ENCODE measurements at regions not wholly inside any gene's neighbourhood (a gene's known extent, or its start where the extent isn't known, plus 50 kb on each side); places are given as distances from the start of the nearest gene placed in this dataset.

DNA sequence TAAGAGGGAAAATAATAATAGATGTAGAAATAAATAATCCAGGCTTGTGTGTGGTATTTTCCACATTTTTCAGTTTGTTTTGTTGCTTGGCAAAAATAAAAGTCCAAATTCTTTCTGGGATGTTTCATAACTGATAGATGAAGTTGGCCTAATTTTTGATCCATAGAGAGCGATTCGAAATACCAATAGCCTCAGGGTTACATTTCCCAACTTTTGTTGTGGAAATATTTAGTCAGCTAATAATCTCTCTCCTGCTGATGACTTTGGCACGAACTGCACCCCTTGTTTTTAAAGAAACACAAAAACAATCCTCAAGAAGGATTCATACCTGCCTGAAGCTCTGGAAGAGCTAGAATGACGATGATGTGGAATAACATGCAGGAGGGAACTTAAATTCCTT, 483.2 kb downstream of the ADRA2A start:
- Histone ChIP-seq H3K4me1 (ENCODE audit: insufficient read depth) (no peaks in the 10 kb centered on the region; the same call in 1 of the 2 replicates), H3F3A (replicated peaks; ENCODE audit: low read depth) (no peaks in the 10 kb centered on the region), H3K79me2 (replicated peaks; ENCODE audit: insufficient read depth) (no peaks in the 10 kb centered on the region), H3K4me2 (no peak overlapping the region), H3K9me2 (ENCODE audit: insufficient read depth) (peaks cover 10% of the 10 kb centered on the region), H3K27me3 (ENCODE audit: insufficient read depth) (no peaks in the 10 kb centered on the region), H2AFZ (no peak overlapping the region), H3K36me3 (ENCODE audit: insufficient read depth) (no peaks in the 10 kb centered on the region), H3K4me3 (no peak overlapping the region), H3K27ac (ENCODE audit: low read depth) (no peak overlapping the region), H4K20me1 (replicated peaks; ENCODE audit: insufficient read depth) (no peaks in the 10 kb centered on the region)
- no peak overlapping the region for H3K27ac Mint-ChIP-seq
- peaks cover 4% of the 10 kb centered on the region for H3K27me3 Mint-ChIP-seq (ENCODE audit: insufficient read depth, low read depth, poor library complexity)
- no peak for DNase-seq (ENCODE audit: low spot score)
- H3K4me1 Mint-ChIP-seq, result peaks cover 31% of the 10 kb centered on the region
- no peaks in the 10 kb centered on the region; the same call in 2 of the 3 replicates for H3K9me3 Mint-ChIP-seq
- H3K4me3 Mint-ChIP-seq, result no peak overlapping the region
- no peak for ATAC-seq
- H3K36me3 Mint-ChIP-seq (ENCODE audit: low read depth), result no peaks in the 10 kb centered on the region
- no peak for TF ChIP-seq JUNB (IDR thresholded peaks at IDR 0.05; ENCODE audit: unreplicated experiment)
- TF ChIP-seq CREB1 (CRISPR knock-in tag; IDR thresholded peaks at IDR 0.05; ENCODE audit: low read depth), result no peak
- TF ChIP-seq, protein P1, sequence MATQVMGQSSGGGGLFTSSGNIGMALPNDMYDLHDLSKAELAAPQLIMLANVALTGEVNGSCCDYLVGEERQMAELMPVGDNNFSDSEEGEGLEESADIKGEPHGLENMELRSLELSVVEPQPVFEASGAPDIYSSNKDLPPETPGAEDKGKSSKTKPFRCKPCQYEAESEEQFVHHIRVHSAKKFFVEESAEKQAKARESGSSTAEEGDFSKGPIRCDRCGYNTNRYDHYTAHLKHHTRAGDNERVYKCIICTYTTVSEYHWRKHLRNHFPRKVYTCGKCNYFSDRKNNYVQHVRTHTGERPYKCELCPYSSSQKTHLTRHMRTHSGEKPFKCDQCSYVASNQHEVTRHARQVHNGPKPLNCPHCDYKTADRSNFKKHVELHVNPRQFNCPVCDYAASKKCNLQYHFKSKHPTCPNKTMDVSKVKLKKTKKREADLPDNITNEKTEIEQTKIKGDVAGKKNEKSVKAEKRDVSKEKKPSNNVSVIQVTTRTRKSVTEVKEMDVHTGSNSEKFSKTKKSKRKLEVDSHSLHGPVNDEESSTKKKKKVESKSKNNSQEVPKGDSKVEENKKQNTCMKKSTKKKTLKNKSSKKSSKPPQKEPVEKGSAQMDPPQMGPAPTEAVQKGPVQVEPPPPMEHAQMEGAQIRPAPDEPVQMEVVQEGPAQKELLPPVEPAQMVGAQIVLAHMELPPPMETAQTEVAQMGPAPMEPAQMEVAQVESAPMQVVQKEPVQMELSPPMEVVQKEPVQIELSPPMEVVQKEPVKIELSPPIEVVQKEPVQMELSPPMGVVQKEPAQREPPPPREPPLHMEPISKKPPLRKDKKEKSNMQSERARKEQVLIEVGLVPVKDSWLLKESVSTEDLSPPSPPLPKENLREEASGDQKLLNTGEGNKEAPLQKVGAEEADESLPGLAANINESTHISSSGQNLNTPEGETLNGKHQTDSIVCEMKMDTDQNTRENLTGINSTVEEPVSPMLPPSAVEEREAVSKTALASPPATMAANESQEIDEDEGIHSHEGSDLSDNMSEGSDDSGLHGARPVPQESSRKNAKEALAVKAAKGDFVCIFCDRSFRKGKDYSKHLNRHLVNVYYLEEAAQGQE (IDR thresholded peaks at IDR 0.05; ENCODE audit: unreplicated experiment), result no peak
- no peak for TF ChIP-seq POLR2AphosphoS5 (IDR thresholded peaks at IDR 0.05; ENCODE audit: low read depth)
- TF ChIP-seq, protein P2, sequence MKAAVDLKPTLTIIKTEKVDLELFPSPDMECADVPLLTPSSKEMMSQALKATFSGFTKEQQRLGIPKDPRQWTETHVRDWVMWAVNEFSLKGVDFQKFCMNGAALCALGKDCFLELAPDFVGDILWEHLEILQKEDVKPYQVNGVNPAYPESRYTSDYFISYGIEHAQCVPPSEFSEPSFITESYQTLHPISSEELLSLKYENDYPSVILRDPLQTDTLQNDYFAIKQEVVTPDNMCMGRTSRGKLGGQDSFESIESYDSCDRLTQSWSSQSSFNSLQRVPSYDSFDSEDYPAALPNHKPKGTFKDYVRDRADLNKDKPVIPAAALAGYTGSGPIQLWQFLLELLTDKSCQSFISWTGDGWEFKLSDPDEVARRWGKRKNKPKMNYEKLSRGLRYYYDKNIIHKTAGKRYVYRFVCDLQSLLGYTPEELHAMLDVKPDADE (IDR thresholded peaks at IDR 0.05), result no peak
- no peak for TF ChIP-seq STAT1 (IDR thresholded peaks at IDR 0.05; ENCODE audit: unreplicated experiment)
- TF ChIP-seq, protein P3, sequence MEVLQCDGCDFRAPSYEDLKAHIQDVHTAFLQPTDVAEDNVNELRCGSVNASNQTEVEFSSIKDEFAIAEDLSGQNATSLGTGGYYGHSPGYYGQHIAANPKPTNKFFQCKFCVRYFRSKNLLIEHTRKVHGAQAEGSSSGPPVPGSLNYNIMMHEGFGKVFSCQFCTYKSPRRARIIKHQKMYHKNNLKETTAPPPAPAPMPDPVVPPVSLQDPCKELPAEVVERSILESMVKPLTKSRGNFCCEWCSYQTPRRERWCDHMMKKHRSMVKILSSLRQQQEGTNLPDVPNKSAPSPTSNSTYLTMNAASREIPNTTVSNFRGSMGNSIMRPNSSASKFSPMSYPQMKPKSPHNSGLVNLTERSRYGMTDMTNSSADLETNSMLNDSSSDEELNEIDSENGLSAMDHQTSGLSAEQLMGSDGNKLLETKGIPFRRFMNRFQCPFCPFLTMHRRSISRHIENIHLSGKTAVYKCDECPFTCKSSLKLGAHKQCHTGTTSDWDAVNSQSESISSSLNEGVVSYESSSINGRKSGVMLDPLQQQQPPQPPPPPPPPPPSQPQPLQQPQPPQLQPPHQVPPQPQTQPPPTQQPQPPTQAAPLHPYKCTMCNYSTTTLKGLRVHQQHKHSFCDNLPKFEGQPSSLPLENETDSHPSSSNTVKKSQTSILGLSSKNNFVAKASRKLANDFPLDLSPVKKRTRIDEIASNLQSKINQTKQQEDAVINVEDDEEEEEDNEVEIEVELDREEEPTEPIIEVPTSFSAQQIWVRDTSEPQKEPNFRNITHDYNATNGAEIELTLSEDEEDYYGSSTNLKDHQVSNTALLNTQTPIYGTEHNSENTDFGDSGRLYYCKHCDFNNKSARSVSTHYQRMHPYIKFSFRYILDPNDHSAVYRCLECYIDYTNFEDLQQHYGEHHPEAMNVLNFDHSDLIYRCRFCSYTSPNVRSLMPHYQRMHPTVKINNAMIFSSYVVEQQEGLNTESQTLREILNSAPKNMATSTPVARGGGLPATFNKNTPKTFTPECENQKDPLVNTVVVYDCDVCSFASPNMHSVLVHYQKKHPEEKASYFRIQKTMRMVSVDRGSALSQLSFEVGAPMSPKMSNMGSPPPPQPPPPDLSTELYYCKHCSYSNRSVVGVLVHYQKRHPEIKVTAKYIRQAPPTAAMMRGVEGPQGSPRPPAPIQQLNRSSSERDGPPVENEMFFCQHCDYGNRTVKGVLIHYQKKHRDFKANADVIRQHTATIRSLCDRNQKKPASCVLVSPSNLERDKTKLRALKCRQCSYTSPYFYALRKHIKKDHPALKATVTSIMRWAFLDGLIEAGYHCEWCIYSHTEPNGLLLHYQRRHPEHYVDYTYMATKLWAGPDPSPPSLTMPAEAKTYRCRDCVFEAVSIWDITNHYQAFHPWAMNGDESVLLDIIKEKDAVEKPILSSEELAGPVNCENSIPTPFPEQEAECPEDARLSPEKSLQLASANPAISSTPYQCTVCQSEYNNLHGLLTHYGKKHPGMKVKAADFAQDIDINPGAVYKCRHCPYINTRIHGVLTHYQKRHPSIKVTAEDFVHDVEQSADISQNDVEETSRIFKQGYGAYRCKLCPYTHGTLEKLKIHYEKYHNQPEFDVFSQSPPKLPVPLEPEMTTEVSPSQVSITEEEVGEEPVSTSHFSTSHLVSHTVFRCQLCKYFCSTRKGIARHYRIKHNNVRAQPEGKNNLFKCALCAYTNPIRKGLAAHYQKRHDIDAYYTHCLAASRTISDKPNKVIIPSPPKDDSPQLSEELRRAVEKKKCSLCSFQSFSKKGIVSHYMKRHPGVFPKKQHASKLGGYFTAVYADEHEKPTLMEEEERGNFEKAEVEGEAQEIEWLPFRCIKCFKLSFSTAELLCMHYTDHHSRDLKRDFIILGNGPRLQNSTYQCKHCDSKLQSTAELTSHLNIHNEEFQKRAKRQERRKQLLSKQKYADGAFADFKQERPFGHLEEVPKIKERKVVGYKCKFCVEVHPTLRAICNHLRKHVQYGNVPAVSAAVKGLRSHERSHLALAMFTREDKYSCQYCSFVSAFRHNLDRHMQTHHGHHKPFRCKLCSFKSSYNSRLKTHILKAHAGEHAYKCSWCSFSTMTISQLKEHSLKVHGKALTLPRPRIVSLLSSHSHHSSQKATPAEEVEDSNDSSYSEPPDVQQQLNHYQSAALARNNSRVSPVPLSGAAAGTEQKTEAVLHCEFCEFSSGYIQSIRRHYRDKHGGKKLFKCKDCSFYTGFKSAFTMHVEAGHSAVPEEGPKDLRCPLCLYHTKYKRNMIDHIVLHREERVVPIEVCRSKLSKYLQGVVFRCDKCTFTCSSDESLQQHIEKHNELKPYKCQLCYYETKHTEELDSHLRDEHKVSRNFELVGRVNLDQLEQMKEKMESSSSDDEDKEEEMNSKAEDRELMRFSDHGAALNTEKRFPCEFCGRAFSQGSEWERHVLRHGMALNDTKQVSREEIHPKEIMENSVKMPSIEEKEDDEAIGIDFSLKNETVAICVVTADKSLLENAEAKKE (CRISPR knock-in tag; IDR thresholded peaks at IDR 0.05), result no peak
- TF ChIP-seq EZH2 (IDR thresholded peaks at IDR 0.05; ENCODE audit: low read depth, unreplicated experiment), result no peak
- no peak for TF ChIP-seq ZNF114 (CRISPR knock-in tag; IDR thresholded peaks at IDR 0.05)
- no peak for TF ChIP-seq NANOG (IDR thresholded peaks at IDR 0.05; ENCODE audit: borderline replicate concordance)
- TF ChIP-seq, protein P4, sequence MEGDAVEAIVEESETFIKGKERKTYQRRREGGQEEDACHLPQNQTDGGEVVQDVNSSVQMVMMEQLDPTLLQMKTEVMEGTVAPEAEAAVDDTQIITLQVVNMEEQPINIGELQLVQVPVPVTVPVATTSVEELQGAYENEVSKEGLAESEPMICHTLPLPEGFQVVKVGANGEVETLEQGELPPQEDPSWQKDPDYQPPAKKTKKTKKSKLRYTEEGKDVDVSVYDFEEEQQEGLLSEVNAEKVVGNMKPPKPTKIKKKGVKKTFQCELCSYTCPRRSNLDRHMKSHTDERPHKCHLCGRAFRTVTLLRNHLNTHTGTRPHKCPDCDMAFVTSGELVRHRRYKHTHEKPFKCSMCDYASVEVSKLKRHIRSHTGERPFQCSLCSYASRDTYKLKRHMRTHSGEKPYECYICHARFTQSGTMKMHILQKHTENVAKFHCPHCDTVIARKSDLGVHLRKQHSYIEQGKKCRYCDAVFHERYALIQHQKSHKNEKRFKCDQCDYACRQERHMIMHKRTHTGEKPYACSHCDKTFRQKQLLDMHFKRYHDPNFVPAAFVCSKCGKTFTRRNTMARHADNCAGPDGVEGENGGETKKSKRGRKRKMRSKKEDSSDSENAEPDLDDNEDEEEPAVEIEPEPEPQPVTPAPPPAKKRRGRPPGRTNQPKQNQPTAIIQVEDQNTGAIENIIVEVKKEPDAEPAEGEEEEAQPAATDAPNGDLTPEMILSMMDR (conservative IDR thresholded peaks at IDR 0.05; ENCODE audit: low read depth in 2 of 2), result no peak
- TF ChIP-seq EZH2phosphoT487 (IDR thresholded peaks at IDR 0.05; ENCODE audit: unreplicated experiment), result no peak
- no peak for TF ChIP-seq ZNF331 (CRISPR knock-in tag; IDR thresholded peaks at IDR 0.05; ENCODE audit: low read depth)
